Endothelial cell of umbilical vein (primary cell): ENCODE measurements at regions not wholly inside any gene's neighbourhood (a gene's known extent, or its start where the extent isn't known, plus 50 kb on each side); places are given as distances from the start of the nearest gene placed in this dataset.

Experiments
- BruUV-seq: library from RNA; stranded (reverse); fragments of 400-500 nt; replicated peaks from 2 replicates; lab custom pipeline; 2021; lab: Mats Ljungman, UMichigan
- CTCF ChIA-PET: fragments of 300-600, 350-600 bp; sonication (Branson Sonifier 250); formaldehyde crosslinking; loops from one replicate; lab custom pipeline; 2021; ENCODE audit warnings: antibody characterized with exemption, inconsistent platforms; lab: Charles Lee
- POLR2A ChIA-PET: fragments of 300-600, 350-600 bp; sonication (Branson Sonifier 250); formaldehyde crosslinking; loops from one replicate; lab custom pipeline; 2021; ENCODE audit warnings: antibody characterized with exemption, inconsistent platforms; lab: Charles Lee
- DNase-seq: peaks from one replicate; pipeline ENCODE4 v3.0.0-alpha.2; 2011; ENCODE audit warnings: low read depth, low spot score
- FAIRE-seq: peaks from 2 replicates; lab custom pipeline; 2011; peaks lifted over from hg19 to GRCh38; lab: Jason Lieb, UNC
- H2AFZ ChIP-seq: 2 replicates; pipeline ENCODE4 v1.6.0; 2012; ENCODE audit warnings: low read depth, low read length, control low read depth, inconsistent platforms
- H3K27ac ChIP-seq: 2 replicates; pipeline ENCODE4 v1.5.1; 2011; ENCODE audit warnings: low read depth, mild to moderate bottlenecking, control low read depth, low read length, moderate library complexity; ENCODE audit not compliant: insufficient read depth
- H3K27me3 ChIP-seq, 2 experiments: 2 replicates each; pipeline versions ENCODE4 v1.6.0 to v1.6.1; 2011; ENCODE audit warnings: low read length in 2 of 2, mixed read lengths in 1 of 2; ENCODE audit not compliant: control insufficient read depth in 2 of 2, insufficient read depth in 2 of 2
- H3K36me3 ChIP-seq, 2 experiments: 2 replicates in 1 of 2; 3 replicates in 1 of 2; pipeline ENCODE4 v1.5.1; 2011; ENCODE audit warnings: low read length in 2 of 2, mild to moderate bottlenecking in 1 of 2, moderate library complexity in 1 of 2; ENCODE audit not compliant: control insufficient read depth in 2 of 2, insufficient read depth in 2 of 2; ENCODE audit errors: extremely low read depth in 1 of 2
- H3K4me1 ChIP-seq: 3 replicates; pipeline ENCODE4 v1.5.1; 2011; ENCODE audit warnings: mild to moderate bottlenecking, low read length; ENCODE audit not compliant: control insufficient read depth, insufficient read depth; ENCODE audit errors: extremely low read depth
- H3K4me2 ChIP-seq: 2 replicates; pipeline ENCODE4 v1.6.1; 2011; ENCODE audit warnings: low read length, control low read depth, mixed read lengths; ENCODE audit not compliant: insufficient read depth
- H3K4me3 ChIP-seq, 3 experiments: fragments of 200-600 bp in 1 of 3; sonication (generic), shearing (Covaris generic) in 1 of 3; replicated peaks in 1 of 3; 2 replicates each; pipeline ENCODE4 v1.5.1; 2011 to 2016; ENCODE audit warnings: control low read depth in 3 of 3, low read length in 3 of 3, mild to moderate bottlenecking in 2 of 3, inconsistent platforms in 1 of 3, low read depth in 1 of 3, moderate library complexity in 1 of 3; ENCODE audit not compliant: insufficient read depth in 1 of 3
- H3K79me2 ChIP-seq: 2 replicates; pipeline ENCODE4 v1.6.0; 2012; ENCODE audit warnings: low read length, inconsistent platforms; ENCODE audit not compliant: control insufficient read depth, insufficient read depth
- H3K9ac ChIP-seq: replicated peaks from 2 replicates; pipeline ENCODE3; 2011; ENCODE audit warnings: low read length, control low read depth; ENCODE audit not compliant: insufficient read depth; ENCODE audit errors: extremely low read depth
- H3K9me1 ChIP-seq: replicated peaks from 3 replicates; pipeline ENCODE4 v1.6.0; 2011; ENCODE audit warnings: mild to moderate bottlenecking, low read length; ENCODE audit not compliant: control insufficient read depth, insufficient read depth; ENCODE audit errors: extremely low read depth
- H3K9me3 ChIP-seq: replicated peaks from 2 replicates; pipeline ENCODE4 v1.5.1; 2012; ENCODE audit warnings: low read length, inconsistent platforms; ENCODE audit not compliant: control insufficient read depth, insufficient read depth
- H4K20me1 ChIP-seq: replicated peaks from 2 replicates; pipeline ENCODE3; 2011; ENCODE audit warnings: mild to moderate bottlenecking, low read length; ENCODE audit not compliant: control insufficient read depth, insufficient read depth; ENCODE audit errors: extremely low read depth
- EZH2 ChIP-seq: IDR thresholded peaks from 2 replicates; pipeline ENCODE4 v1.6.1; 2012; ENCODE audit warnings: borderline replicate concordance, low read depth, mild to moderate bottlenecking, moderate library complexity, low read length, inconsistent platforms; ENCODE audit not compliant: severe bottlenecking
- FOS ChIP-seq: IDR thresholded peaks from 2 replicates; pipeline ENCODE4 v1.6.1; 2011; ENCODE audit warnings: mild to moderate bottlenecking, low read length, moderate library complexity, borderline replicate concordance; ENCODE audit not compliant: insufficient read depth
- GATA2 ChIP-seq: IDR thresholded peaks from 2 replicates; pipeline ENCODE4 v1.7.0; 2011; ENCODE audit warnings: low read depth, mild to moderate bottlenecking, moderate library complexity, mixed read lengths, low read length; ENCODE audit not compliant: insufficient read length, insufficient read depth
- JUN ChIP-seq: IDR thresholded peaks from 2 replicates; pipeline ENCODE4 v1.6.1; 2011; ENCODE audit warnings: borderline replicate concordance, low read depth; ENCODE audit not compliant: insufficient read length, insufficient read depth
- MYC ChIP-seq: IDR thresholded peaks from one replicate; pipeline ENCODE4 v1.6.1; 2011; ENCODE audit warnings: mild to moderate bottlenecking, low read depth, low read length
- POLR2A ChIP-seq: IDR thresholded peaks from 2 replicates; pipeline ENCODE4 v1.6.1; 2012; ENCODE audit warnings: low read depth, mild to moderate bottlenecking, control low read depth, low read length
- POLR2AphosphoS5 ChIP-seq: IDR thresholded peaks from 2 replicates; pipeline ENCODE4 v1.6.1; 2012; ENCODE audit warnings: low read depth, mild to moderate bottlenecking, control low read depth, low read length, moderate library complexity; ENCODE audit not compliant: insufficient read depth
- dilution Hi-C: fragments of 300-500 bp; cut with MboI; formaldehyde crosslinking; loops from one replicate; pipeline ENCODE4 v1.15.0; 2019; ENCODE audit warnings: low sequenced_read_pairs; ENCODE audit not compliant: extremely low pct_ligation_motif_present
- intact Hi-C: fragments of 100-400 bp; cut with micrococcal nuclease; formaldehyde crosslinking; loops from one replicate; pipeline ENCODE4 v1.10.0; 2022
- TF ChIP-seq, protein P1 (sequence below): IDR thresholded peaks from 2 replicates; pipeline ENCODE4 v1.6.1; 2011; ENCODE audit not compliant: insufficient read depth, insufficient read length
- TF ChIP-seq, protein P2 (sequence below), 2 donors: IDR thresholded peaks; 1 replicate in 1 of 2; 2 replicates in 1 of 2; pipeline ENCODE4 v1.5.1; 2011; ENCODE audit warnings: low read length in 2 of 2, mild to moderate bottlenecking in 2 of 2, moderate library complexity in 2 of 2, control low read depth in 1 of 2, inconsistent platforms in 1 of 2, low read depth in 1 of 2; ENCODE audit not compliant: insufficient read depth in 1 of 2; ENCODE audit errors: extremely low read depth in 1 of 2

DNA sequence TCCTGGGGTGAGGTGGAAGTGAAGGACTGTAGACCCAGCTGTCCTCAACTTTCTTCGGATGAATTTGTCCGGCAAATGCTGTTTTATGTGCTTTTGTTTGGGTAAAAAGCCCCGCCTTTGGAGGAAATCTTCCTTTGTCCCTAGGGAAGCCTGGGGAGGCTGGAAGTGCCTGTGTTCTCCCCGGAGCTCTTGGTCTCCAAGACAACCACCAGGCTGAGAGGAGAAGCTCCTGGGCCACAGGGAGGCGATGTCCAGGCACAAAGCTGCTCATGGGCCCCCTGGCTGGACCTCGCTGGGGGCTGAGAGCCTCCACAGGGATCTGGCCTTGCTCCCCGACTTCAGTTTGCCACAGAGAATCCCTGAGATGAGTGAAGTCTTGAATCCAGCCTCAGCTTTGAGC is 293.1 kb upstream of the N4BP1 start:
- TF ChIP-seq POLR2A (no peak), FOS (no peak), EZH2 (no peak), JUN (no peak), MYC (no peak), GATA2 (no peak), POLR2AphosphoS5 (no peak)
- TF ChIP-seq, protein P1, sequence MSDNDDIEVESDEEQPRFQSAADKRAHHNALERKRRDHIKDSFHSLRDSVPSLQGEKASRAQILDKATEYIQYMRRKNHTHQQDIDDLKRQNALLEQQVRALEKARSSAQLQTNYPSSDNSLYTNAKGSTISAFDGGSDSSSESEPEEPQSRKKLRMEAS, result no peak
- TF ChIP-seq, protein P2, sequence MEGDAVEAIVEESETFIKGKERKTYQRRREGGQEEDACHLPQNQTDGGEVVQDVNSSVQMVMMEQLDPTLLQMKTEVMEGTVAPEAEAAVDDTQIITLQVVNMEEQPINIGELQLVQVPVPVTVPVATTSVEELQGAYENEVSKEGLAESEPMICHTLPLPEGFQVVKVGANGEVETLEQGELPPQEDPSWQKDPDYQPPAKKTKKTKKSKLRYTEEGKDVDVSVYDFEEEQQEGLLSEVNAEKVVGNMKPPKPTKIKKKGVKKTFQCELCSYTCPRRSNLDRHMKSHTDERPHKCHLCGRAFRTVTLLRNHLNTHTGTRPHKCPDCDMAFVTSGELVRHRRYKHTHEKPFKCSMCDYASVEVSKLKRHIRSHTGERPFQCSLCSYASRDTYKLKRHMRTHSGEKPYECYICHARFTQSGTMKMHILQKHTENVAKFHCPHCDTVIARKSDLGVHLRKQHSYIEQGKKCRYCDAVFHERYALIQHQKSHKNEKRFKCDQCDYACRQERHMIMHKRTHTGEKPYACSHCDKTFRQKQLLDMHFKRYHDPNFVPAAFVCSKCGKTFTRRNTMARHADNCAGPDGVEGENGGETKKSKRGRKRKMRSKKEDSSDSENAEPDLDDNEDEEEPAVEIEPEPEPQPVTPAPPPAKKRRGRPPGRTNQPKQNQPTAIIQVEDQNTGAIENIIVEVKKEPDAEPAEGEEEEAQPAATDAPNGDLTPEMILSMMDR (IDR thresholded peaks at IDR 0.05; ENCODE audit: extremely low read depth in 1 of 2, insufficient read depth in 1 of 2, low read depth in 1 of 2, low read length in 2 of 2), result no peak
- no peak overlapping the region for H3K9ac ChIP-seq
- dilution Hi-C loops, result no loop called here

More for the DNA sequence above, 293.1 kb upstream of the N4BP1 start:
- Histone ChIP-seq H3K27ac (no peak overlapping the region), H4K20me1 (no peaks in the 10 kb centered on the region), H3K4me2 (no peak overlapping the region), H3K27me3 (no peaks in the 10 kb centered on the region), H3K9me3 (peaks cover 10% of the 10 kb centered on the region), H3K4me1 (no peaks in the 10 kb centered on the region), H2AFZ (no peak overlapping the region), H3K4me3 (no peak overlapping the region), H3K36me3 (no peaks in the 10 kb centered on the region), H3K9me1 (no peaks in the 10 kb centered on the region), H3K79me2 (no peaks in the 10 kb centered on the region)
- intact Hi-C loops, result no loop called here
- ChIA-PET POLR2A (no interaction called here), CTCF (no interaction called here)
- BruUV-seq, result no TSS peak
- DNase-seq (no peak), FAIRE-seq (no peak)
